ENCODE measurements at regions not wholly inside any gene's neighbourhood (a gene's known extent, or its start where the extent isn't known, plus 50 kb on each side); places are given as distances from the start of the nearest gene placed in this dataset.
"Not testable (repeated sequence)": the region's sequence is repeated elsewhere in the genome, so short reads cannot be mapped to it uniquely, and the experiment has no call there.

DNA sequence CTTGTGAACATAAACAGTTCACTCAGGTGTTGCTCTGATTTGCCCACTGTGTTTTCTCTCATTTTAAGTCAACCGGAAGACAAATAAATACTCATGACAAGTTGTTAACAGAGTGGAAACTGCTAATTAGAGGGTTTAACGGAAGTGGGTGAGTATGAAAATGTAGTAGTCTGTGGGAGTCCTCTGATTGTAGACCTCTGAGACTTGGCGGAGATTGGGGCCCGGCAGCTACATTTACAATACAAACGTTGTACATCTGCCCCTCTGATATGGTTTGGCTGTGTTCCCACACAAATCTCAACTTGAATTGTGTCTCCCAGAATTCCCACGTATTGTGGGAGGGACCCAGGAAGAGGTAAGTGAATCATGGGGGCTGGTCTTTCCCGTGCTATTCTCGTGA lies 107.3 kb upstream of the FAM98A start:
- peaks cover 0 to 2% of the 10 kb centered on the region in 2 donors for H3K27me3 Mint-ChIP-seq
- H3K36me3 ChIP-seq (ENCODE audit: insufficient read depth, low read length) = no peaks in the 10 kb centered on the region
- no peak overlapping the region for H3K4me3 ChIP-seq (ENCODE audit: low read length in 2 of 2)
- ChIA-PET POLR2A (ENCODE audit: partially characterized antibody) (no interaction called here), CTCF (ENCODE audit: partially characterized antibody) (no interaction called here)
- H3K9me3 Mint-ChIP-seq = peaks cover 0 to 1% (median 0%) of the 10 kb centered on the region in 8 donors
- no peak overlapping the region for H3K4me3 Mint-ChIP-seq
- no peaks in the 10 kb centered on the region for H3K9me3 ChIP-seq (ENCODE audit: control insufficient read depth in 1 of 2, low read length in 2 of 2)
- H3K4me1 ChIP-seq (ENCODE audit: insufficient read depth, low read length) = no peaks in the 10 kb centered on the region
- H3K36me3 Mint-ChIP-seq = no peaks in the 10 kb centered on the region
- H3K27ac Mint-ChIP-seq = no peak overlapping the region
- no peaks in the 10 kb centered on the region for H3K27me3 ChIP-seq (ENCODE audit: insufficient read depth, low read length)
- no peak overlapping the region for H3K27ac ChIP-seq (ENCODE audit: low read depth, low read length)
- no peak for DNase-seq
- intact Hi-C loops (cut with micrococcal nuclease) = no loop called here
- H3K4me1 Mint-ChIP-seq = no peaks in the 10 kb centered on the region

DNA sequence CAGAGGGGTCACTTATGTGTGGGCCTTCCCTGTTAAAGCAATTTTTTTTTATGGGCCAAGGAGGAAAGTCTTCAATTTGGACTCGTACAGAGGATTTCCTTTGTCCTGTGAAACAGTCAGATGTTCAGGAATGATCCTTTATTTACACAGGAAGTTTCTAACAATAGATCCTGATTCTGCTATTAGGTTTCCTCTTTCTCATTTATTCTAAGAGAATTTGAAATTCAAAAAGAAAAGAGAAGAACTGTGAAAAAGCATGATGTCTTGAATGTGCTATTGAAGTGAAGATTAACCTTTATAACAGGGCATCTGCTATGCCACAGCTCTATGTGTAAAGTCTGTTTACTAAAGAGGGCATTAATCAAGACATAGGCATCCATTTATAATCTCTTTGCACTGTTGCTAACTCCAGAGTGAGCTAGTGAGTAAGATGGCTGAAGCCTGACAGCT lies 105.3 kb upstream of the FAM98A start:
- H3K4me3 ChIP-seq (ENCODE audit: low read length in 2 of 2) = no peak overlapping the region
- no peaks in the 10 kb centered on the region for H3K9me3 ChIP-seq (ENCODE audit: control insufficient read depth in 1 of 2, low read length in 2 of 2)
- H3K4me1 Mint-ChIP-seq = no peaks in the 10 kb centered on the region
- H3K36me3 Mint-ChIP-seq = no peaks in the 10 kb centered on the region
- no peaks in the 10 kb centered on the region for H3K4me1 ChIP-seq (ENCODE audit: insufficient read depth, low read length)
- intact Hi-C loops (cut with micrococcal nuclease) = no loop called here
- peaks cover 0 to 2% (median 0%) of the 10 kb centered on the region in 8 donors for H3K9me3 Mint-ChIP-seq
- no peak overlapping the region for H3K4me3 Mint-ChIP-seq
- no peaks in the 10 kb centered on the region for H3K27me3 ChIP-seq (ENCODE audit: insufficient read depth, low read length)
- POLR2A ChIA-PET (ENCODE audit: partially characterized antibody) = no interaction called here
- no peak for DNase-seq
- H3K27ac ChIP-seq (ENCODE audit: low read depth, low read length) = no peak overlapping the region
- no peaks in the 10 kb centered on the region for H3K36me3 ChIP-seq (ENCODE audit: insufficient read depth, low read length)
- CTCF ChIA-PET (ENCODE audit: partially characterized antibody) = no interaction called here
- H3K27me3 Mint-ChIP-seq = peaks cover 0 to 2% of the 10 kb centered on the region in 2 donors
- H3K27ac Mint-ChIP-seq = no peak overlapping the region

DNA sequence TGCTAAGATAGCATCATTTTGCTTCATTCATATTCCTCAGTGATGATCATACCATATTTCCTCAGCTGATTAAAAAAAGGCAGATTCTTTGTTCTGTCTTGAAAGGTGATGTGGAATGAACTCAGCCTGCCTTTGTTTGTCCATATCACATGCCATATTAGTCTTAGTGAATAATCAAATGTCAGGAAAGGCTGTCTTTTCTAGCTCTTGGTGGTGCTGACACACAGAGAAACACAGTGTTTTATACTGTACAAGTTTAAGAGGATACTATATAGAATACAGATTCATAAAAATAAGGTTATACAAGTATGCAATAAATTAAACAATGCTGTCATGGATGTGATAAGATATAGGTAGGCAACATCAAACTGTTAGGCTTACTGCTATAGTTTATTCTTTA lies 97.1 kb upstream of the FAM98A start:
- no peak for DNase-seq
- no peaks in the 10 kb centered on the region for H3K9me3 ChIP-seq (ENCODE audit: control insufficient read depth in 1 of 2, low read length in 2 of 2)
- peaks cover 0 to 1% of the 10 kb centered on the region in 2 donors for H3K36me3 Mint-ChIP-seq
- ChIA-PET CTCF (ENCODE audit: partially characterized antibody) (no interaction called here), POLR2A (ENCODE audit: partially characterized antibody) (no interaction called here)
- intact Hi-C loops (cut with micrococcal nuclease) = no loop called here
- H3K27me3 ChIP-seq (ENCODE audit: insufficient read depth, low read length) = no peaks in the 10 kb centered on the region
- H3K4me3 ChIP-seq (ENCODE audit: low read length in 2 of 2) = no peak overlapping the region
- H3K27ac Mint-ChIP-seq = no peak overlapping the region
- H3K4me1 ChIP-seq (ENCODE audit: insufficient read depth, low read length) = no peaks in the 10 kb centered on the region
- H3K36me3 ChIP-seq (ENCODE audit: insufficient read depth, low read length) = no peaks in the 10 kb centered on the region
- H3K27ac ChIP-seq (ENCODE audit: low read depth, low read length) = no peak overlapping the region
- H3K27me3 Mint-ChIP-seq = peaks cover 11 to 12% of the 10 kb centered on the region in 2 donors
- no peak overlapping the region for H3K4me3 Mint-ChIP-seq
- H3K9me3 Mint-ChIP-seq = peaks cover 7 to 36% (median 28%) of the 10 kb centered on the region in 8 donors
- H3K4me1 Mint-ChIP-seq = no peaks in the 10 kb centered on the region

DNA sequence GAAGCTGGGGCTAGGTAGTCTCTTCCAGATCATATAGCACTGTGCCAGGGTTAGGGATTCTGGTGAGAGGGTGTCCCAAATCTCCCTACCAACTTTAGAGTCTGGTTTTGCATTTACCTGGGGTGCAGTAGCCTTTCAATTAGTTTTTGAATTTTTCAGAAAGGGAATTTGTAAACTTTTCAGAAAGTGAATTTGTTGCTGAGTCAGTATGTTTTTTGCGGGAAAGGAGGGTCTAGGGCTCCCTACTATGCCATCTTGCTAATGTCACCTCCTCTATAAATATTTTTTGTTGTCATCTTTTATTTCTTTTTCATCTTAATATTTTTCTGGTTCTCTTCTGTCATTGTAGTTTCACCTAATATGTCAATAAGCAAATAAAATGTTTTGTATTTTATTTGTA lies 95.8 kb upstream of the FAM98A start:
- no peaks in the 10 kb centered on the region for H3K36me3 ChIP-seq (ENCODE audit: insufficient read depth, low read length)
- H3K36me3 Mint-ChIP-seq = peaks cover 0 to 4% of the 10 kb centered on the region in 2 donors
- peaks cover 10 to 49% (median 40%) of the 10 kb centered on the region in 8 donors for H3K9me3 Mint-ChIP-seq
- H3K4me1 ChIP-seq (ENCODE audit: insufficient read depth, low read length) = no peaks in the 10 kb centered on the region
- ChIA-PET CTCF (ENCODE audit: partially characterized antibody) (no interaction called here), POLR2A (ENCODE audit: partially characterized antibody) (no interaction called here)
- H3K27ac Mint-ChIP-seq = no peak overlapping the region
- H3K4me3 Mint-ChIP-seq = no peak overlapping the region
- intact Hi-C loops (cut with micrococcal nuclease) = no loop called here
- no peaks in the 10 kb centered on the region for H3K27me3 ChIP-seq (ENCODE audit: insufficient read depth, low read length)
- no peak overlapping the region for H3K27ac ChIP-seq (ENCODE audit: low read depth, low read length)
- H3K27me3 Mint-ChIP-seq = peaks cover 12 to 14% of the 10 kb centered on the region in 2 donors
- DNase-seq = no peak
- no peaks in the 10 kb centered on the region for H3K4me1 Mint-ChIP-seq
- no peak overlapping the region for H3K4me3 ChIP-seq (ENCODE audit: low read length in 2 of 2)
- no peaks in the 10 kb centered on the region for H3K9me3 ChIP-seq (ENCODE audit: control insufficient read depth in 1 of 2, low read length in 2 of 2)

DNA sequence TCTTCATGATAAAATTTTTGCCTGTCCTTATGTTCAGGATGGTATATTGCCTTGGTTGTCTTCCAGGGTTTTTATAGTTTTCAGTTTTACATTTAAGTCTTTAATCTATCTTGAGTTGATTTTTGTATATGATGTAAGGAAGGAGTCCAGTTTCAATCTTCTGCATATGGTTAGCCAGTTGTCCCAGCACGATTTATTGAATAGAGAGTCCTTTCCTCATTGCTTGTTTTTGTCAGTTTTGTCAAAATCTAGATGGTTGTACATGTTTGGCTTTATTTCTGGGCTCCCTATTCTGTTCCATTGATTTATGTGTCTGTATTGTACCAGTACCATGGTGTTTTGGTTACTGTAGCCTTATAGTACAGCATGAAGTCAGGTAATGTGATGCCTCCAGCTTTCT lies 91.6 kb upstream of the FAM98A start:
- H3K27ac Mint-ChIP-seq; H3K27me3 ChIP-seq (ENCODE audit: insufficient read depth, low read length); H3K4me3 Mint-ChIP-seq; H3K4me3 ChIP-seq (ENCODE audit: low read length in 2 of 2); H3K9me3 ChIP-seq (ENCODE audit: control insufficient read depth in 1 of 2, low read length in 2 of 2); H3K4me1 Mint-ChIP-seq; H3K27ac ChIP-seq (ENCODE audit: low read depth, low read length); DNase-seq; H3K4me1 ChIP-seq (ENCODE audit: insufficient read depth, low read length); H3K36me3 Mint-ChIP-seq; H3K36me3 ChIP-seq (ENCODE audit: insufficient read depth, low read length); POLR2A ChIA-PET (ENCODE audit: partially characterized antibody); intact Hi-C loops (cut with micrococcal nuclease); CTCF ChIA-PET (ENCODE audit: partially characterized antibody): not testable (repeated sequence)
- Mint-ChIP-seq H3K9me3 (peaks cover 11 to 72% (median 63%) of the 10 kb centered on the region in 8 donors), H3K27me3 (peaks cover 8 to 10% of the 10 kb centered on the region in 2 donors)

DNA sequence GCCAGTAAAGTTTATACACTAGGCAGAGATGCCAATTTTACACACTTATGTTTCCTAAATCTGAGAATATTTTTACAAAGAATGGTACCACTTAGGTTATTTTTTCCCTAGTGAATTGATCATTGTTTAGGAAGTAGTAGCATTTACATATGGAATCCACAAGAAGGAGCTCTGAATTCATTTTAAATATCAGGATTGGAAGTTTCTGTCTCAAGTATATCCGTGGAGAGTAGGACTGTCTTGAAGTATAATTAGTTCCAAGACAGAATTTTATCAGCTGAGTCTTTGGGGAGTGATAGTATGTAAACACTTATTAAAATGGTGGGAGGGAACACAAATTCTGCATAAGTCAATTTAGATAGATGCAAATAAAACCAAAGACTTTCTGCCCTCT lies 82.3 kb upstream of the FAM98A start:
- ChIA-PET POLR2A (ENCODE audit: partially characterized antibody) (no interaction called here), CTCF (ENCODE audit: partially characterized antibody) (no interaction called here)
- Histone ChIP-seq H3K9me3 (ENCODE audit: control insufficient read depth in 1 of 2, low read length in 2 of 2) (no peaks in the 10 kb centered on the region), H3K36me3 (ENCODE audit: insufficient read depth, low read length) (no peaks in the 10 kb centered on the region), H3K27me3 (ENCODE audit: insufficient read depth, low read length) (no peaks in the 10 kb centered on the region), H3K4me3 (ENCODE audit: low read length in 2 of 2) (no peak overlapping the region), H3K4me1 (ENCODE audit: insufficient read depth, low read length) (no peaks in the 10 kb centered on the region), H3K27ac (ENCODE audit: low read depth, low read length) (no peak overlapping the region)
- Mint-ChIP-seq H3K27me3 (peaks cover 4 to 8% of the 10 kb centered on the region in 2 donors), H3K4me3 (no peak overlapping the region), H3K4me1 (no peaks in the 10 kb centered on the region), H3K27ac (no peak overlapping the region), H3K9me3 (peaks cover 0 to 11% (median 7%) of the 10 kb centered on the region in 8 donors), H3K36me3 (no peaks in the 10 kb centered on the region)
- no peak for DNase-seq
- intact Hi-C loops (cut with micrococcal nuclease) = no loop called here

DNA sequence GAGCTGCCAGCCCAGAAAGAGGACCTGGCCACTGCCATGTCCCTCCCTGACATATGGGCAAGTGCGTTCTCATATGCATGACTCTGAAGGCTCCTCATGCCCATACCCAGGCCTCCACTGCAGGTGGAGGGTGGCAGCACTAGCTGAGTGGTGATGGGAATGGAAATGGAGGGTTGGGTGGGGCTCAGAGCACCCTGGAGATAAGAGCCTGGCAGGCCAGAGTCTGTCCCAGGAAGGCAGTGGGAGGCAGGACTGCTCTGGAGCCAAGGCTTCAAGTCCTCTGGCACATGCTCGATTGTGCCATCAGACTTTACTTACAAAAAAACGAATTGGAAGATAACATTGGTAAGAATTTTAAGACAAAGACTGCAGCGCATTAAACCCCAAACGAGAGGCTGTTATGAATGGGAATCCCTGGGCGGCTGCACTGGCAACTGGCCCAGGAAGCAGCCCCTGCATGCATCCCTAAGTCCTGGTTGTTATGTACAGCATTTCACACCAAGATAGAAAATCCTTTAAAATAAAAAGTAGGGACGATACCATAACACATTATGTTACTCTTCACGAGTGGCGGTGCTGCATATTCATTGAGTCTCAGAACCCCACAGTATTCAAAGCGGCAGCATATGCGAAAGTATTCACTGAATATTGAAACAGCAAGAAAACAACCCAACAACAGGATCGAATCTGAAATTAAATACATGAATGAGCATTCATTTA lies 81.7 kb upstream of the FAM98A start:
- Mint-ChIP-seq H3K36me3 (no peaks in the 10 kb centered on the region), H3K9me3 (peaks cover 0 to 8% (median 5%) of the 10 kb centered on the region in 8 donors), H3K4me3 (no peak overlapping the region), H3K27me3 (peaks cover 4 to 8% of the 10 kb centered on the region in 2 donors), H3K27ac (peak overlapping the region in 1 of 7 donors; percentile 64), H3K4me1 (no peaks in the 10 kb centered on the region)
- H3K4me1 ChIP-seq (ENCODE audit: insufficient read depth, low read length) = no peaks in the 10 kb centered on the region
- no peak overlapping the region for H3K4me3 ChIP-seq (ENCODE audit: low read length in 2 of 2)
- no peaks in the 10 kb centered on the region for H3K36me3 ChIP-seq (ENCODE audit: insufficient read depth, low read length)
- intact Hi-C loops (cut with micrococcal nuclease) = no loop called here
- no peaks in the 10 kb centered on the region for H3K27me3 ChIP-seq (ENCODE audit: insufficient read depth, low read length)
- POLR2A ChIA-PET (ENCODE audit: partially characterized antibody) = no interaction called here
- no peak for DNase-seq
- no peaks in the 10 kb centered on the region for H3K9me3 ChIP-seq (ENCODE audit: control insufficient read depth in 1 of 2, low read length in 2 of 2)
- CTCF ChIA-PET (ENCODE audit: partially characterized antibody) = no interaction called here
- no peak overlapping the region for H3K27ac ChIP-seq (ENCODE audit: low read depth, low read length)

All from CD4-positive, alpha-beta memory T cell (primary cell).